Activated B cell treated with CpG ODN at 0.5 μM for 24 hours (primary cell): ENCODE measurements at regions not wholly inside any gene's neighbourhood (a gene's known extent, or its start where the extent isn't known, plus 50 kb on each side); places are given as distances from the start of the nearest gene placed in this dataset.

Experiments
- ATAC-seq: fragments of 200-7000 bp; cut with Tn5 transposase; one replicate; pipeline ENCODE4 v1.10.0; 2021; ENCODE audit warnings: low read depth, mild to moderate bottlenecking, moderate library complexity
- CTCF ChIA-PET: fragments of 350-600 bp; sonication (Branson Sonifier 250); formaldehyde crosslinking; loops from one replicate; lab custom pipeline; 2021; ENCODE audit warnings: antibody characterized with exemption; lab: Charles Lee
- POLR2A ChIA-PET: fragments of 350-600 bp; sonication (Branson Sonifier 250); formaldehyde crosslinking; loops from one replicate; lab custom pipeline; 2021; ENCODE audit warnings: antibody characterized with exemption; lab: Charles Lee
- DNase-seq: peaks from one replicate; pipeline ENCODE4 v3.0.0; 2022
- H3K27ac Mint-ChIP-seq: one replicate; pipeline ENCODE4 v1.8.0; 2020; ENCODE audit warnings: mixed read lengths
- H3K27me3 Mint-ChIP-seq: one replicate; pipeline ENCODE4 v1.8.0; 2021; ENCODE audit warnings: mixed read lengths
- H3K36me3 Mint-ChIP-seq: one replicate; pipeline ENCODE4 v1.8.0; 2021; ENCODE audit warnings: low read depth, mixed read lengths
- H3K4me1 Mint-ChIP-seq: one replicate; pipeline ENCODE4 v1.8.0; 2021; ENCODE audit warnings: mixed read lengths
- H3K4me3 Mint-ChIP-seq: one replicate; pipeline ENCODE4 v1.8.0; 2020; ENCODE audit warnings: mild to moderate bottlenecking, mixed read lengths
- H3K9me3 Mint-ChIP-seq: one replicate; pipeline ENCODE4 v1.8.0; 2020; ENCODE audit warnings: mixed read lengths
- CTCF ChIP-seq: fragments of 200-600 bp; IDR thresholded peaks from one replicate; pipeline ENCODE4 v1.8.0; 2022; ENCODE audit warnings: antibody characterized with exemption, mild to moderate bottlenecking
- intact Hi-C: fragments of 100-400 bp; cut with micrococcal nuclease; formaldehyde crosslinking; loops from one replicate; pipeline ENCODE4 v1.15.1; 2024

GRCh38 chr4:152157629-152158028, 378.3 kb downstream of the FBXW7 start:
- no peak for TF ChIP-seq CTCF
- Mint-ChIP-seq H3K27ac (no peak overlapping the region), H3K27me3 (peaks cover 7% of the 10 kb centered on the region), H3K36me3 (no peaks in the 10 kb centered on the region), H3K9me3 (no peaks in the 10 kb centered on the region), H3K4me1 (no peaks in the 10 kb centered on the region), H3K4me3 (no peak overlapping the region)
- CTCF ChIA-PET: no interaction called here
- ATAC-seq (no peak), DNase-seq (no peak)
- POLR2A ChIA-PET: no interaction called here
- intact Hi-C loops: no loop called here

- Mint-ChIP-seq H3K4me1 (no peaks in the 10 kb centered on the region), H3K4me3 (no peak overlapping the region), H3K9me3 (no peaks in the 10 kb centered on the region), H3K27ac (no peak overlapping the region), H3K36me3 (no peaks in the 10 kb centered on the region), H3K27me3 (peaks cover 7% of the 10 kb centered on the region)
- ChIA-PET CTCF (no interaction called here), POLR2A (no interaction called here)
- no peak for ATAC-seq
- TF ChIP-seq CTCF: no peak
- intact Hi-C loops: no loop called here
- no peak for DNase-seq
Observed at GRCh38 chr4:152156442-152156841, 379.4 kb downstream of the FBXW7 start.

GRCh38 chr4:152155070-152155469, 380.8 kb downstream of the FBXW7 start:
- ChIA-PET CTCF (no interaction called here), POLR2A (no interaction called here)
- Mint-ChIP-seq H3K4me3 (no peak overlapping the region), H3K36me3 (no peaks in the 10 kb centered on the region), H3K9me3 (no peaks in the 10 kb centered on the region), H3K27me3 (peaks cover 11% of the 10 kb centered on the region), H3K27ac (no peak overlapping the region), H3K4me1 (no peaks in the 10 kb centered on the region)
- ATAC-seq (no peak), DNase-seq (no peak)
- TF ChIP-seq CTCF: no peak
- intact Hi-C loops: no loop called here

GRCh38 chr4:152154433-152154832, 381.5 kb downstream of the FBXW7 start:
- H3K27me3 Mint-ChIP-seq: peaks cover 10% of the 10 kb centered on the region
- DNase-seq: no peak
- no peaks in the 10 kb centered on the region for H3K36me3 Mint-ChIP-seq
- H3K4me1 Mint-ChIP-seq: no peaks in the 10 kb centered on the region
- no peaks in the 10 kb centered on the region for H3K9me3 Mint-ChIP-seq
- POLR2A ChIA-PET: no interaction called here
- no peak overlapping the region for H3K4me3 Mint-ChIP-seq
- no peak for TF ChIP-seq CTCF
- no peak overlapping the region for H3K27ac Mint-ChIP-seq
- intact Hi-C loops: no loop called here
- no peak for ATAC-seq
- CTCF ChIA-PET: no interaction called here

GRCh38 chr4:152153476-152154270, 382.2 kb downstream of the FBXW7 start:
- CTCF ChIA-PET: no interaction called here
- no peak overlapping the region for H3K4me3 Mint-ChIP-seq
- no peak overlapping the region for H3K27ac Mint-ChIP-seq

More at GRCh38 chr4:152153476-152154270, 382.2 kb downstream of the FBXW7 start:
- no peak for DNase-seq
- ATAC-seq: no peak
- Mint-ChIP-seq H3K9me3 (no peaks in the 10 kb centered on the region), H3K4me1 (no peaks in the 10 kb centered on the region), H3K36me3 (no peaks in the 10 kb centered on the region), H3K27me3 (peaks cover 10% of the 10 kb centered on the region)
- POLR2A ChIA-PET: no interaction called here
- TF ChIP-seq CTCF: no peak
- intact Hi-C loops: no loop called here
